ENCODE measurements at regions not wholly inside any gene's neighbourhood (a gene's known extent, or its start where the extent isn't known, plus 50 kb on each side); places are given as distances from the start of the nearest gene placed in this dataset.
A peak's percentile ranks its signal among the peaks of the same experiment; 100 is the strongest.

DNA sequence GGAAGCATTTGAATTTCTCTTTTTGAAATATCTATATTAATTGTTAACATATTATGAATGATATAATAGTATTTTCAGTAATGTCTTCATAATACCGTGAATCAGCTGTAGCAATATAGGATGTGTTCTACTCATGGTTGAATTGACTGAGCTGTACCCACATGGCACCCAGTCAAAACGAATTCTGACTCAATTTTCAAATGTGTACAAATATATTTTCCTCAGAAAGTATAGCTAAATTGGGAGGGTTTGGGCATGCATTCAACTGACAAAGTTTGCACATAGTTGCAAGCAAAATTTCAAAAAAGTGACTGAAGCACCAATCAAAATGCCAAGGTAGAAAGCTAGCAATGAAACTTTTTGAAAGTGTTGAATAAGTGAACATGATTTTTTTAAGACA, 188.9 kb downstream of the NAF1 start:
- TF ChIP-seq, protein P1, sequence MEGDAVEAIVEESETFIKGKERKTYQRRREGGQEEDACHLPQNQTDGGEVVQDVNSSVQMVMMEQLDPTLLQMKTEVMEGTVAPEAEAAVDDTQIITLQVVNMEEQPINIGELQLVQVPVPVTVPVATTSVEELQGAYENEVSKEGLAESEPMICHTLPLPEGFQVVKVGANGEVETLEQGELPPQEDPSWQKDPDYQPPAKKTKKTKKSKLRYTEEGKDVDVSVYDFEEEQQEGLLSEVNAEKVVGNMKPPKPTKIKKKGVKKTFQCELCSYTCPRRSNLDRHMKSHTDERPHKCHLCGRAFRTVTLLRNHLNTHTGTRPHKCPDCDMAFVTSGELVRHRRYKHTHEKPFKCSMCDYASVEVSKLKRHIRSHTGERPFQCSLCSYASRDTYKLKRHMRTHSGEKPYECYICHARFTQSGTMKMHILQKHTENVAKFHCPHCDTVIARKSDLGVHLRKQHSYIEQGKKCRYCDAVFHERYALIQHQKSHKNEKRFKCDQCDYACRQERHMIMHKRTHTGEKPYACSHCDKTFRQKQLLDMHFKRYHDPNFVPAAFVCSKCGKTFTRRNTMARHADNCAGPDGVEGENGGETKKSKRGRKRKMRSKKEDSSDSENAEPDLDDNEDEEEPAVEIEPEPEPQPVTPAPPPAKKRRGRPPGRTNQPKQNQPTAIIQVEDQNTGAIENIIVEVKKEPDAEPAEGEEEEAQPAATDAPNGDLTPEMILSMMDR (IDR thresholded peaks at IDR 0.05): no peak
- no peak for TF ChIP-seq USF2 (IDR thresholded peaks at IDR 0.05)
- TF ChIP-seq RNF2 (IDR thresholded peaks at IDR 0.05; ENCODE audit: borderline replicate concordance, low read depth): peak; percentile 77; the same call in 1 of the 2 replicates
- no peak for TF ChIP-seq ZNF302 (CRISPR knock-in tag; IDR thresholded peaks at IDR 0.05)
- no peak for TF ChIP-seq POLR2A (IDR thresholded peaks at IDR 0.05; ENCODE audit: low read length)
- no peak for TF ChIP-seq RFX5 (IDR thresholded peaks at IDR 0.05)
- TF ChIP-seq MYC (IDR thresholded peaks at IDR 0.05; ENCODE audit: borderline replicate concordance, low read length): no peak
- TF ChIP-seq MAX (IDR thresholded peaks at IDR 0.05): no peak
- no peak for TF ChIP-seq MAZ (IDR thresholded peaks at IDR 0.05; ENCODE audit: borderline replicate concordance, low read depth, low read length)
- TF ChIP-seq, protein P2, sequence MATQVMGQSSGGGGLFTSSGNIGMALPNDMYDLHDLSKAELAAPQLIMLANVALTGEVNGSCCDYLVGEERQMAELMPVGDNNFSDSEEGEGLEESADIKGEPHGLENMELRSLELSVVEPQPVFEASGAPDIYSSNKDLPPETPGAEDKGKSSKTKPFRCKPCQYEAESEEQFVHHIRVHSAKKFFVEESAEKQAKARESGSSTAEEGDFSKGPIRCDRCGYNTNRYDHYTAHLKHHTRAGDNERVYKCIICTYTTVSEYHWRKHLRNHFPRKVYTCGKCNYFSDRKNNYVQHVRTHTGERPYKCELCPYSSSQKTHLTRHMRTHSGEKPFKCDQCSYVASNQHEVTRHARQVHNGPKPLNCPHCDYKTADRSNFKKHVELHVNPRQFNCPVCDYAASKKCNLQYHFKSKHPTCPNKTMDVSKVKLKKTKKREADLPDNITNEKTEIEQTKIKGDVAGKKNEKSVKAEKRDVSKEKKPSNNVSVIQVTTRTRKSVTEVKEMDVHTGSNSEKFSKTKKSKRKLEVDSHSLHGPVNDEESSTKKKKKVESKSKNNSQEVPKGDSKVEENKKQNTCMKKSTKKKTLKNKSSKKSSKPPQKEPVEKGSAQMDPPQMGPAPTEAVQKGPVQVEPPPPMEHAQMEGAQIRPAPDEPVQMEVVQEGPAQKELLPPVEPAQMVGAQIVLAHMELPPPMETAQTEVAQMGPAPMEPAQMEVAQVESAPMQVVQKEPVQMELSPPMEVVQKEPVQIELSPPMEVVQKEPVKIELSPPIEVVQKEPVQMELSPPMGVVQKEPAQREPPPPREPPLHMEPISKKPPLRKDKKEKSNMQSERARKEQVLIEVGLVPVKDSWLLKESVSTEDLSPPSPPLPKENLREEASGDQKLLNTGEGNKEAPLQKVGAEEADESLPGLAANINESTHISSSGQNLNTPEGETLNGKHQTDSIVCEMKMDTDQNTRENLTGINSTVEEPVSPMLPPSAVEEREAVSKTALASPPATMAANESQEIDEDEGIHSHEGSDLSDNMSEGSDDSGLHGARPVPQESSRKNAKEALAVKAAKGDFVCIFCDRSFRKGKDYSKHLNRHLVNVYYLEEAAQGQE (IDR thresholded peaks at IDR 0.05): no peak
- TF ChIP-seq, protein P3, sequence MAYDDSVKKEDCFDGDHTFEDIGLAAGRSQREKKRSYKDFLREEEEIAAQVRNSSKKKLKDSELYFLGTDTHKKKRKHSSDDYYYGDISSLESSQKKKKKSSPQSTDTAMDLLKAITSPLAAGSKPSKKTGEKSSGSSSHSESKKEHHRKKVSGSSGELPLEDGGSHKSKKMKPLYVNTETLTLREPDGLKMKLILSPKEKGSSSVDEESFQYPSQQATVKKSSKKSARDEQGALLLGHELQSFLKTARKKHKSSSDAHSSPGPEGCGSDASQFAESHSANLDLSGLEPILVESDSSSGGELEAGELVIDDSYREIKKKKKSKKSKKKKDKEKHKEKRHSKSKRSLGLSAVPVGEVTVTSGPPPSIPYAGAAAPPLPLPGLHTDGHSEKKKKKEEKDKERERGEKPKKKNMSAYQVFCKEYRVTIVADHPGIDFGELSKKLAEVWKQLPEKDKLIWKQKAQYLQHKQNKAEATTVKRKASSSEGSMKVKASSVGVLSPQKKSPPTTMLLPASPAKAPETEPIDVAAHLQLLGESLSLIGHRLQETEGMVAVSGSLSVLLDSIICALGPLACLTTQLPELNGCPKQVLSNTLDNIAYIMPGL (CRISPR knock-in tag; IDR thresholded peaks at IDR 0.05; ENCODE audit: borderline replicate concordance): no peak
